ENCODE measurements at regions not wholly inside any gene's neighbourhood (a gene's known extent, or its start where the extent isn't known, plus 50 kb on each side); places are given as distances from the start of the nearest gene placed in this dataset.
"Not testable (repeated sequence)": the region's sequence is repeated elsewhere in the genome, so short reads cannot be mapped to it uniquely, and the experiment has no call there.

GRCh38 chr5:97523336-97523735 lies 340.3 kb upstream of the RIOK2 start:
- H3K4me1 ChIP-seq (ENCODE audit: control insufficient read depth, insufficient read depth, low read length); H3K36me3 ChIP-seq (ENCODE audit: control insufficient read depth, insufficient read depth, low read length, severe bottlenecking); H3K4me3 ChIP-seq (ENCODE audit: low read length); H3K9ac ChIP-seq (ENCODE audit: low read length); H3K27me3 ChIP-seq (replicated peaks; ENCODE audit: control insufficient read depth, insufficient read depth, low read length); H3K9me3 ChIP-seq (ENCODE audit: control insufficient read depth, low read length); DNase-seq (ENCODE audit: low read depth): not testable (repeated sequence)

- no peak for DNase-seq (ENCODE audit: low read depth)
- H3K9me3 ChIP-seq (ENCODE audit: control insufficient read depth, low read length): no peaks in the 10 kb centered on the region
- H3K4me3 ChIP-seq (ENCODE audit: low read length): no peak overlapping the region
- no peaks in the 10 kb centered on the region for H3K36me3 ChIP-seq (ENCODE audit: control insufficient read depth, insufficient read depth, low read length, severe bottlenecking)
- no peaks in the 10 kb centered on the region for H3K27me3 ChIP-seq (replicated peaks; ENCODE audit: control insufficient read depth, insufficient read depth, low read length)
- H3K4me1 ChIP-seq (ENCODE audit: control insufficient read depth, insufficient read depth, low read length): peaks cover 2% of the 10 kb centered on the region
- H3K9ac ChIP-seq (ENCODE audit: low read length): no peak overlapping the region
These were observed 342.7 kb upstream of the RIOK2 start for GRCh38 chr5:97525780-97526179.

- no peaks in the 10 kb centered on the region for H3K4me1 ChIP-seq (ENCODE audit: control insufficient read depth, insufficient read depth, low read length)
- no peaks in the 10 kb centered on the region for H3K36me3 ChIP-seq (ENCODE audit: control insufficient read depth, insufficient read depth, low read length, severe bottlenecking)
- H3K9me3 ChIP-seq (ENCODE audit: control insufficient read depth, low read length): no peaks in the 10 kb centered on the region
- DNase-seq (ENCODE audit: low read depth): peak; percentile 50
- H3K9ac ChIP-seq (ENCODE audit: low read length): no peak overlapping the region
- H3K4me3 ChIP-seq (ENCODE audit: low read length): peak overlapping the region; percentile 31
- H3K27me3 ChIP-seq (replicated peaks; ENCODE audit: control insufficient read depth, insufficient read depth, low read length): no peaks in the 10 kb centered on the region
These were observed 345.9 kb upstream of the RIOK2 start for GRCh38 chr5:97528941-97529340.

- Histone ChIP-seq H3K4me3 (ENCODE audit: low read length) (peak overlapping the region; percentile 31), H3K27me3 (replicated peaks; ENCODE audit: control insufficient read depth, insufficient read depth, low read length) (no peaks in the 10 kb centered on the region), H3K4me1 (ENCODE audit: control insufficient read depth, insufficient read depth, low read length) (no peaks in the 10 kb centered on the region), H3K9ac (ENCODE audit: low read length) (no peak overlapping the region), H3K9me3 (ENCODE audit: control insufficient read depth, low read length) (no peaks in the 10 kb centered on the region), H3K36me3 (ENCODE audit: control insufficient read depth, insufficient read depth, low read length, severe bottlenecking) (no peaks in the 10 kb centered on the region)
- no peak for DNase-seq (ENCODE audit: low read depth)
These were observed 346.4 kb upstream of the RIOK2 start for GRCh38 chr5:97529354-97529985.

- no peaks in the 10 kb centered on the region for H3K4me1 ChIP-seq (ENCODE audit: control insufficient read depth, insufficient read depth, low read length)
- no peaks in the 10 kb centered on the region for H3K36me3 ChIP-seq (ENCODE audit: control insufficient read depth, insufficient read depth, low read length, severe bottlenecking)
- no peaks in the 10 kb centered on the region for H3K27me3 ChIP-seq (replicated peaks; ENCODE audit: control insufficient read depth, insufficient read depth, low read length)
- DNase-seq (ENCODE audit: low read depth): no peak
- no peak overlapping the region for H3K9ac ChIP-seq (ENCODE audit: low read length)
- no peak overlapping the region for H3K4me3 ChIP-seq (ENCODE audit: low read length)
- H3K9me3 ChIP-seq (ENCODE audit: control insufficient read depth, low read length): no peaks in the 10 kb centered on the region
These were observed 348.5 kb upstream of the RIOK2 start for GRCh38 chr5:97531549-97531948.

- peak; percentile 89 for DNase-seq (ENCODE audit: low read depth)
- Histone ChIP-seq H3K9me3 (ENCODE audit: control insufficient read depth, low read length) (no peaks in the 10 kb centered on the region), H3K36me3 (ENCODE audit: control insufficient read depth, insufficient read depth, low read length, severe bottlenecking) (no peaks in the 10 kb centered on the region), H3K9ac (ENCODE audit: low read length) (no peak overlapping the region), H3K4me1 (ENCODE audit: control insufficient read depth, insufficient read depth, low read length) (no peaks in the 10 kb centered on the region), H3K4me3 (ENCODE audit: low read length) (no peak overlapping the region), H3K27me3 (replicated peaks; ENCODE audit: control insufficient read depth, insufficient read depth, low read length) (no peaks in the 10 kb centered on the region)
These were observed 351.1 kb upstream of the RIOK2 start for GRCh38 chr5:97534166-97534565.

- no peak overlapping the region for H3K4me3 ChIP-seq (ENCODE audit: low read length)
- no peaks in the 10 kb centered on the region for H3K36me3 ChIP-seq (ENCODE audit: control insufficient read depth, insufficient read depth, low read length, severe bottlenecking)
- H3K9me3 ChIP-seq (ENCODE audit: control insufficient read depth, low read length): no peaks in the 10 kb centered on the region
- H3K4me1 ChIP-seq (ENCODE audit: control insufficient read depth, insufficient read depth, low read length): no peaks in the 10 kb centered on the region
- no peaks in the 10 kb centered on the region for H3K27me3 ChIP-seq (replicated peaks; ENCODE audit: control insufficient read depth, insufficient read depth, low read length)
- H3K9ac ChIP-seq (ENCODE audit: low read length): no peak overlapping the region
- DNase-seq (ENCODE audit: low read depth): no peak
These were observed 353.6 kb upstream of the RIOK2 start for GRCh38 chr5:97536683-97537082.

- no peaks in the 10 kb centered on the region for H3K4me1 ChIP-seq (ENCODE audit: control insufficient read depth, insufficient read depth, low read length)
- no peaks in the 10 kb centered on the region for H3K27me3 ChIP-seq (replicated peaks; ENCODE audit: control insufficient read depth, insufficient read depth, low read length)
- no peak overlapping the region for H3K4me3 ChIP-seq (ENCODE audit: low read length)
- no peaks in the 10 kb centered on the region for H3K9me3 ChIP-seq (ENCODE audit: control insufficient read depth, low read length)
- H3K36me3 ChIP-seq (ENCODE audit: control insufficient read depth, insufficient read depth, low read length, severe bottlenecking): no peaks in the 10 kb centered on the region
- DNase-seq (ENCODE audit: low read depth): no peak
- no peak overlapping the region for H3K9ac ChIP-seq (ENCODE audit: low read length)
These were observed 355.9 kb upstream of the RIOK2 start for GRCh38 chr5:97538912-97539311.

- Histone ChIP-seq H3K9me3 (ENCODE audit: control insufficient read depth, low read length) (no peaks in the 10 kb centered on the region), H3K4me3 (ENCODE audit: low read length) (no peak overlapping the region), H3K9ac (ENCODE audit: low read length) (no peak overlapping the region), H3K27me3 (replicated peaks; ENCODE audit: control insufficient read depth, insufficient read depth, low read length) (no peaks in the 10 kb centered on the region), H3K36me3 (ENCODE audit: control insufficient read depth, insufficient read depth, low read length, severe bottlenecking) (no peaks in the 10 kb centered on the region), H3K4me1 (ENCODE audit: control insufficient read depth, insufficient read depth, low read length) (peaks cover 8% of the 10 kb centered on the region)
- no peak for DNase-seq (ENCODE audit: low read depth)
These were observed 358.8 kb upstream of the RIOK2 start for GRCh38 chr5:97541864-97542263.

GRCh38 chr5:97542469-97542868 lies 359.4 kb upstream of the RIOK2 start:
- Histone ChIP-seq H3K9ac (ENCODE audit: low read length) (no peak overlapping the region), H3K27me3 (replicated peaks; ENCODE audit: control insufficient read depth, insufficient read depth, low read length) (no peaks in the 10 kb centered on the region), H3K9me3 (ENCODE audit: control insufficient read depth, low read length) (no peaks in the 10 kb centered on the region), H3K36me3 (ENCODE audit: control insufficient read depth, insufficient read depth, low read length, severe bottlenecking) (no peaks in the 10 kb centered on the region), H3K4me1 (ENCODE audit: control insufficient read depth, insufficient read depth, low read length) (peaks cover 8% of the 10 kb centered on the region), H3K4me3 (ENCODE audit: low read length) (no peak overlapping the region)
- no peak for DNase-seq (ENCODE audit: low read depth)

GRCh38 chr5:97543166-97543565 lies 360.1 kb upstream of the RIOK2 start:
- no peak for DNase-seq (ENCODE audit: low read depth)
- no peaks in the 10 kb centered on the region for H3K27me3 ChIP-seq (replicated peaks; ENCODE audit: control insufficient read depth, insufficient read depth, low read length)

GRCh38 chr5:97544240-97544639 lies 361.2 kb upstream of the RIOK2 start:
- H3K27me3 ChIP-seq (replicated peaks; ENCODE audit: control insufficient read depth, insufficient read depth, low read length): no peaks in the 10 kb centered on the region
- no peak overlapping the region for H3K9ac ChIP-seq (ENCODE audit: low read length)
- H3K9me3 ChIP-seq (ENCODE audit: control insufficient read depth, low read length): no peaks in the 10 kb centered on the region
- H3K4me1 ChIP-seq (ENCODE audit: control insufficient read depth, insufficient read depth, low read length): peaks cover 13% of the 10 kb centered on the region
- peak overlapping the region; percentile 35 for H3K4me3 ChIP-seq (ENCODE audit: low read length)
- H3K36me3 ChIP-seq (ENCODE audit: control insufficient read depth, insufficient read depth, low read length, severe bottlenecking): no peaks in the 10 kb centered on the region
- no peak for DNase-seq (ENCODE audit: low read depth)

More at GRCh38 chr5:97543166-97543565, 360.1 kb upstream of the RIOK2 start:
- Histone ChIP-seq H3K36me3 (ENCODE audit: control insufficient read depth, insufficient read depth, low read length, severe bottlenecking) (no peaks in the 10 kb centered on the region), H3K9me3 (ENCODE audit: control insufficient read depth, low read length) (no peaks in the 10 kb centered on the region), H3K4me1 (ENCODE audit: control insufficient read depth, insufficient read depth, low read length) (peaks cover 12% of the 10 kb centered on the region), H3K9ac (ENCODE audit: low read length) (no peak overlapping the region), H3K4me3 (ENCODE audit: low read length) (no peak overlapping the region)
